ENCODE measurements at regions not wholly inside any gene's neighbourhood (a gene's known extent, or its start where the extent isn't known, plus 50 kb on each side); places are given as distances from the start of the nearest gene placed in this dataset.

GRCh38 chr4:4689694-4690440 lies 148.0 kb upstream of the STX18 start:
- no peak for DNase-seq (ENCODE audit: low read depth)
- TF ChIP-seq CTCF (conservative IDR thresholded peaks at IDR 0.05; ENCODE audit: control insufficient read depth, insufficient read depth, low read depth, low read length): no peak
- H3K4me3 ChIP-seq (ENCODE audit: control insufficient read depth, low read depth, low read length): no peak overlapping the region

GRCh38 chr4:4687935-4688727 lies 146.3 kb upstream of the STX18 start:
- TF ChIP-seq CTCF (conservative IDR thresholded peaks at IDR 0.05; ENCODE audit: control insufficient read depth, insufficient read depth, low read depth, low read length): no peak
- DNase-seq (ENCODE audit: low read depth): no peak

GRCh38 chr4:4687100-4687499 lies 145.3 kb upstream of the STX18 start:
- no peak for TF ChIP-seq CTCF (conservative IDR thresholded peaks at IDR 0.05; ENCODE audit: control insufficient read depth, insufficient read depth, low read depth, low read length)
- DNase-seq (ENCODE audit: low read depth): no peak
- no peak overlapping the region for H3K4me3 ChIP-seq (ENCODE audit: control insufficient read depth, low read depth, low read length)

More at GRCh38 chr4:4687935-4688727, 146.3 kb upstream of the STX18 start:
- no peak overlapping the region for H3K4me3 ChIP-seq (ENCODE audit: control insufficient read depth, low read depth, low read length)

GRCh38 chr4:4685810-4686795 lies 144.3 kb upstream of the STX18 start:
- no peak for TF ChIP-seq CTCF (conservative IDR thresholded peaks at IDR 0.05; ENCODE audit: control insufficient read depth, insufficient read depth, low read depth, low read length)
- no peak overlapping the region for H3K4me3 ChIP-seq (ENCODE audit: control insufficient read depth, low read depth, low read length)
- no peak for DNase-seq (ENCODE audit: low read depth)

- no peak for DNase-seq (ENCODE audit: low read depth)
- H3K4me3 ChIP-seq (ENCODE audit: control insufficient read depth, low read depth, low read length): no peak overlapping the region
- no peak for TF ChIP-seq CTCF (conservative IDR thresholded peaks at IDR 0.05; ENCODE audit: control insufficient read depth, insufficient read depth, low read depth, low read length)
These were observed 139.8 kb upstream of the STX18 start for GRCh38 chr4:4681653-4682052.

GRCh38 chr4:4680758-4681157 lies 138.9 kb upstream of the STX18 start:
- DNase-seq (ENCODE audit: low read depth): no peak
- H3K4me3 ChIP-seq (ENCODE audit: control insufficient read depth, low read depth, low read length): no peak overlapping the region
- no peak for TF ChIP-seq CTCF (conservative IDR thresholded peaks at IDR 0.05; ENCODE audit: control insufficient read depth, insufficient read depth, low read depth, low read length)

All from fibroblast of mammary gland (primary cell).